ENCODE measurements at regions not wholly inside any gene's neighbourhood (a gene's known extent, or its start where the extent isn't known, plus 50 kb on each side); places are given as distances from the start of the nearest gene placed in this dataset.
"Not testable (repeated sequence)": the region's sequence is repeated elsewhere in the genome, so short reads cannot be mapped to it uniquely, and the experiment has no call there.

DNA sequence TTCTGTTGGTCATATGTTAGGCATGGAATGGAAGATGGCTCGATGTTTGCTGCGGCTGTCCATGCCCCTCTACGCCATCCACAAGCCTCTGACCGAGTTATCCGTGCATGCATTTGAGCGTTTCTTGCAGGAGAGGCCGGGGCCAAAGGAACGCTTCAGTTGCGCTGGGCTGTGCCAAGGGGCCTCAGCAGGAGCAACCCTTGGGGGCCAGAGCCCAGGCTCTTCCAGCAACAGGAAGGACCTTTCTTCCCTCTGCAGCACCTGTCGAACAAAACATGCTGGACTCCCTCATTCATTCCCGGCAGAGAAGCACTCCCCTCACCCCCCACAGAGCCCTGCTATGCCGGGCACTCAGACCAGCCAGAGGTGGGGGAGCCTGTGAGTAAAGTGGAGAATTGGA lies 81.4 kb upstream of the CRYM start:
- H3K27me3 ChIP-seq (replicated peaks; ENCODE audit: insufficient read depth); H3K79me2 ChIP-seq (ENCODE audit: insufficient read depth); in situ Hi-C loops (cut with MboI); H3K4me3 ChIP-seq; H3K36me3 ChIP-seq (ENCODE audit: low read depth); H2AFZ ChIP-seq; H3K27ac ChIP-seq; H4K20me1 ChIP-seq (ENCODE audit: insufficient read depth); H3K9me2 ChIP-seq (ENCODE audit: insufficient read depth); H3K9ac ChIP-seq; H3K4me2 ChIP-seq (ENCODE audit: unreplicated experiment); H3F3A ChIP-seq (ENCODE audit: insufficient read depth); DNase-seq; H3K9me3 ChIP-seq (ENCODE audit: low read depth): not testable (repeated sequence)
- H3K4me1 ChIP-seq (ENCODE audit: insufficient read depth), result peaks cover 21% of the 10 kb centered on the region
- 97 to 98% methylated on average over 12 of the region's 12 CpGs for WGBS, 2 experiments (ENCODE audit: low coverage in 1 of 2, low lambda C conversion rate in 2 of 2, missing lambda C conversion rate in 2 of 2)

DNA sequence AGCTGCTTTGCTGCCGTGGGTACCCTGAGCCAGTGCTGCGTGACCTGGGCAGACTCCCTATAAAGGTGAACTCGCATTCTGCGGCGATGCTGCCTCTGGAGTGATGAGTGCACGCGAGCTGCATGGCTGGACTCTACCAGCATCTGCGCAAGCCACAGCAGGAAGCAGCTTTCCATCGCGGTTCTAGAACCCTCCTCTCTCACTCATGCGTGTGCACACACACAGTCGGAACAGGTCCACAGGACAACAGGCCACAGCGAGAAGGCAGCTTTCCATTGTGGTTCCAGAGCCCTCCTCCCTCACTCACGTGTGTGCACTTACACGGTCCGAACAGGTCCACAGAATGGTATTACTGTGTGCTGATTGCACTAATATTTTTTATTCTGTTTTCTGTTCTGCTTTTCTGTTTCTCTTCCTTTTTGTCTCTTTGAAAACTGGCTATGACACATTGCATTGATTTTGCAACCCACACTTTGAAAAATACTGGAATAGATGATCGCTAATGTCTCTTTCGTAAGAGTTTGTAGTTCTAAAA lies 80.2 kb upstream of the CRYM start:
- H3K4me3 ChIP-seq; H2AFZ ChIP-seq; H3K27me3 ChIP-seq (replicated peaks; ENCODE audit: insufficient read depth); H3K9me3 ChIP-seq (ENCODE audit: low read depth); H3K36me3 ChIP-seq (ENCODE audit: low read depth); H3F3A ChIP-seq (ENCODE audit: insufficient read depth); H4K20me1 ChIP-seq (ENCODE audit: insufficient read depth); H3K79me2 ChIP-seq (ENCODE audit: insufficient read depth); DNase-seq; H3K4me2 ChIP-seq (ENCODE audit: unreplicated experiment); in situ Hi-C loops (cut with MboI); H3K9ac ChIP-seq; H3K27ac ChIP-seq; H3K9me2 ChIP-seq (ENCODE audit: insufficient read depth): not testable (repeated sequence)
- H3K4me1 ChIP-seq (ENCODE audit: insufficient read depth), result peaks cover 13% of the 10 kb centered on the region
- WGBS, 2 experiments (ENCODE audit: low coverage in 1 of 2, low lambda C conversion rate in 2 of 2, missing lambda C conversion rate in 2 of 2), result 97% methylated on average over 18 of the region's 18 CpGs

GRCh38 chr16:21356308-21356707 lies 78.2 kb upstream of the CRYM start:
- DNase-seq; H3K4me2 ChIP-seq (ENCODE audit: unreplicated experiment); H3K27me3 ChIP-seq (replicated peaks; ENCODE audit: insufficient read depth); H4K20me1 ChIP-seq (ENCODE audit: insufficient read depth); H3K4me3 ChIP-seq; H2AFZ ChIP-seq; H3K9me3 ChIP-seq (ENCODE audit: low read depth); H3K9ac ChIP-seq; H3K4me1 ChIP-seq (ENCODE audit: insufficient read depth); H3K36me3 ChIP-seq (ENCODE audit: low read depth); in situ Hi-C loops (cut with MboI); H3K9me2 ChIP-seq (ENCODE audit: insufficient read depth); H3K79me2 ChIP-seq (ENCODE audit: insufficient read depth); H3K27ac ChIP-seq; H3F3A ChIP-seq (ENCODE audit: insufficient read depth): not testable (repeated sequence)
- 91 to 95% methylated on average over 7 to 10 of the region's 10 CpGs for WGBS, 2 experiments (ENCODE audit: low coverage in 1 of 2, low lambda C conversion rate in 2 of 2, missing lambda C conversion rate in 2 of 2)

DNA sequence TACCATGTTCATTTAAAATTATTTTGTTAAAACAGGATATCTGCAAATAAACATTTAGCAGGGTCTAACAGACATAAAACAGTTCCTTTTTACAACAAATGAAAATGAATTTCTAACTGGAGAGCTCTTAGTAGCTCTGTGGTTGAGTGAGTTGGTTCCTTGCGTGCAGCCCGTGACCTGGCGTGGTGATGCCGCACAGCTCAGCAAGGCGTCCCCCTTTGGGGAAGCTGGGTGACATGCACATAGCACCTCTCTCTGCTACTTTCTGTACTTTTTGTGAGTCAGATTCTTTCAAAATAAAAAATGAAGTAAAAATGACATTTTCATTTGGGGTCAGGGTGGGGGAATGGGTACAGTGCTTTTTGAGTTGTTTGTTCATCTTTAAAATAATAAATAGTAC lies 73.3 kb upstream of the CRYM start:
- H3K4me3 ChIP-seq; in situ Hi-C loops (cut with MboI); H3K4me1 ChIP-seq (ENCODE audit: insufficient read depth); DNase-seq; H3K36me3 ChIP-seq (ENCODE audit: low read depth); H4K20me1 ChIP-seq (ENCODE audit: insufficient read depth); H3K79me2 ChIP-seq (ENCODE audit: insufficient read depth); H3K4me2 ChIP-seq (ENCODE audit: unreplicated experiment); H2AFZ ChIP-seq; H3K9ac ChIP-seq; H3K9me3 ChIP-seq (ENCODE audit: low read depth); H3K27ac ChIP-seq; H3K27me3 ChIP-seq (replicated peaks; ENCODE audit: insufficient read depth); H3F3A ChIP-seq (ENCODE audit: insufficient read depth); H3K9me2 ChIP-seq (ENCODE audit: insufficient read depth): not testable (repeated sequence)
- WGBS, 2 experiments (ENCODE audit: low coverage in 1 of 2, low lambda C conversion rate in 2 of 2, missing lambda C conversion rate in 2 of 2), result 91 to 98% methylated on average over 4 to 5 of the region's 5 CpGs

- H3K27me3 ChIP-seq (replicated peaks; ENCODE audit: insufficient read depth); H3K79me2 ChIP-seq (ENCODE audit: insufficient read depth); H3F3A ChIP-seq (ENCODE audit: insufficient read depth); H3K9me2 ChIP-seq (ENCODE audit: insufficient read depth); H3K9ac ChIP-seq; H2AFZ ChIP-seq; H3K4me1 ChIP-seq (ENCODE audit: insufficient read depth); H3K27ac ChIP-seq; in situ Hi-C loops (cut with MboI); H3K9me3 ChIP-seq (ENCODE audit: low read depth); H3K4me2 ChIP-seq (ENCODE audit: unreplicated experiment); DNase-seq; H3K36me3 ChIP-seq (ENCODE audit: low read depth); H4K20me1 ChIP-seq (ENCODE audit: insufficient read depth); H3K4me3 ChIP-seq: not testable (repeated sequence)
- 71 to 90% methylated on average over 3 to 4 of the region's 6 CpGs for WGBS, 2 experiments (ENCODE audit: low coverage in 1 of 2, low lambda C conversion rate in 2 of 2, missing lambda C conversion rate in 2 of 2)
These were observed 72.8 kb upstream of the CRYM start for GRCh38 chr16:21350851-21351250.

- H3K4me3 ChIP-seq; H4K20me1 ChIP-seq (ENCODE audit: insufficient read depth); H3K27ac ChIP-seq; H3K79me2 ChIP-seq (ENCODE audit: insufficient read depth); DNase-seq; H3K9me2 ChIP-seq (ENCODE audit: insufficient read depth); H3K9ac ChIP-seq; in situ Hi-C loops (cut with MboI); H3K4me1 ChIP-seq (ENCODE audit: insufficient read depth); H3K36me3 ChIP-seq (ENCODE audit: low read depth); H2AFZ ChIP-seq; H3K9me3 ChIP-seq (ENCODE audit: low read depth); H3F3A ChIP-seq (ENCODE audit: insufficient read depth); H3K4me2 ChIP-seq (ENCODE audit: unreplicated experiment); H3K27me3 ChIP-seq (replicated peaks; ENCODE audit: insufficient read depth): not testable (repeated sequence)
- WGBS, 2 experiments (ENCODE audit: low coverage in 1 of 2, low lambda C conversion rate in 2 of 2, missing lambda C conversion rate in 2 of 2), result 91 to 93% methylated on average over 12 to 13 of the region's 13 CpGs
These were observed 71.2 kb upstream of the CRYM start for GRCh38 chr16:21349336-21349735.

- WGBS, 2 experiments (ENCODE audit: low coverage in 1 of 2, low lambda C conversion rate in 2 of 2, missing lambda C conversion rate in 2 of 2), result 89 to 91% methylated on average over 9 of the region's 9 CpGs
- H3K4me1 ChIP-seq (ENCODE audit: insufficient read depth); H3K9me2 ChIP-seq (ENCODE audit: insufficient read depth); H3K36me3 ChIP-seq (ENCODE audit: low read depth); in situ Hi-C loops (cut with MboI); H3K27me3 ChIP-seq (replicated peaks; ENCODE audit: insufficient read depth); H3K9me3 ChIP-seq (ENCODE audit: low read depth); H3K9ac ChIP-seq; H3F3A ChIP-seq (ENCODE audit: insufficient read depth); H2AFZ ChIP-seq; H3K27ac ChIP-seq; DNase-seq; H3K4me2 ChIP-seq (ENCODE audit: unreplicated experiment); H3K79me2 ChIP-seq (ENCODE audit: insufficient read depth); H4K20me1 ChIP-seq (ENCODE audit: insufficient read depth); H3K4me3 ChIP-seq: not testable (repeated sequence)
These were observed 70.7 kb upstream of the CRYM start for GRCh38 chr16:21348815-21349214.

DNA sequence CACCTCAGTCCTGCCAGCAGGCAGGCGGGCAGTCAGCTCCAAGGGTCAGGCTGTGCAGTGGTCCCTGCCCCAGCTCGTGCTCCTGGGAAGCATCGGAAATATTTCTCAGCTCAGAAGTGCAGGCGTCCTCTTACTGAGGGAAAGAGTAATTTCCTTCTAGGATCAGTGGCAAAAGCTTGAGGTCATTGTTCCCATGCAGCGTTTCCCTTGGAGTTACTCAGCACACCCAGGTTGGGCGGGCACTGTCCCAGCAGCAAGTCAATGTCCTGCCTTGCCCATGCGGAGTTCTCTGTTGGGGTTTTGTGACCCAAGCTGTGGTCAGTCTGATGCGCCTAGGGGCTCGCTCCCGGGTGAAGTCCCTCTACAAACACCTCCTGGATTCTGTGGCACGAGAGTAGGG lies 69.4 kb upstream of the CRYM start:
- H2AFZ ChIP-seq; H3K36me3 ChIP-seq (ENCODE audit: low read depth); H3K9ac ChIP-seq; H3K4me2 ChIP-seq (ENCODE audit: unreplicated experiment); H3K27ac ChIP-seq; H3K4me3 ChIP-seq; H3K9me2 ChIP-seq (ENCODE audit: insufficient read depth); H3K9me3 ChIP-seq (ENCODE audit: low read depth); H3F3A ChIP-seq (ENCODE audit: insufficient read depth); DNase-seq; H3K79me2 ChIP-seq (ENCODE audit: insufficient read depth); in situ Hi-C loops (cut with MboI); H3K27me3 ChIP-seq (replicated peaks; ENCODE audit: insufficient read depth); H4K20me1 ChIP-seq (ENCODE audit: insufficient read depth); H3K4me1 ChIP-seq (ENCODE audit: insufficient read depth): not testable (repeated sequence)
- WGBS, 2 experiments (ENCODE audit: low coverage in 1 of 2, low lambda C conversion rate in 2 of 2, missing lambda C conversion rate in 2 of 2), result 93 to 95% methylated on average over 7 of the region's 11 CpGs

Measured in GM23248 (cell line).